Activated CD8-positive, alpha-beta memory T cell treated with anti-CD3 and anti-CD28 coated beads, Interleukin-2, amount 50 U/mL, for 1 hour (primary cell): ENCODE measurements at regions not wholly inside any gene's neighbourhood (a gene's known extent, or its start where the extent isn't known, plus 50 kb on each side); places are given as distances from the start of the nearest gene placed in this dataset.
"Not testable (repeated sequence)": the region's sequence is repeated elsewhere in the genome, so short reads cannot be mapped to it uniquely, and the experiment has no call there.

Source experiments
- DNase-seq: peaks from one replicate; pipeline ENCODE4 v3.0.0-alpha.2; 2020; ENCODE audit errors: extremely low read depth

- no peak for DNase-seq
Measured at GRCh38 chr15:81939604-81940440, 106.0 kb downstream of the MEX3B start.

- no peak for DNase-seq
Measured at GRCh38 chr15:81937189-81937588, 108.6 kb downstream of the MEX3B start.

GRCh38 chr15:81930582-81931369, 115.0 kb downstream of the MEX3B start:
- no peak for DNase-seq

GRCh38 chr15:81929557-81929956, 116.3 kb downstream of the MEX3B start:
- DNase-seq: no peak

DNA sequence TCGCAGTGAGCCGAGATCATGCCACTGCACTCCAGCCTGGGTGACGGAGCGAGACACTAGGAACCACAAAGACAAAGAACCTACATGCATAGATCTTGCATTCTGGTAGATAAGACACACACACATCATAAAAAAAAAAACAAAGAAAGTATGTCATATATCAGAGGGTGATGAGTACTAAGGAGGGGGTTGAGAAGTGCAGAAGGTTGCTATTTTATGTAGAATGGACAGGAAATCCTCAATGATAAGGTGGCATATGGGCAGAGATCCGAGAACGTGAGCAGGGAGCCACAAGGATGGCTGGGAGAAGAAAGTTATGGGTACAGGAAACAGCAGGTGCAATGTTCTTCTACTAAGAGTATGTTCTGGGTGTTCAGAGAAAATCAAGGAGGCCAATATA, 118.8 kb downstream of the MEX3B start:
- no peak for DNase-seq

DNA sequence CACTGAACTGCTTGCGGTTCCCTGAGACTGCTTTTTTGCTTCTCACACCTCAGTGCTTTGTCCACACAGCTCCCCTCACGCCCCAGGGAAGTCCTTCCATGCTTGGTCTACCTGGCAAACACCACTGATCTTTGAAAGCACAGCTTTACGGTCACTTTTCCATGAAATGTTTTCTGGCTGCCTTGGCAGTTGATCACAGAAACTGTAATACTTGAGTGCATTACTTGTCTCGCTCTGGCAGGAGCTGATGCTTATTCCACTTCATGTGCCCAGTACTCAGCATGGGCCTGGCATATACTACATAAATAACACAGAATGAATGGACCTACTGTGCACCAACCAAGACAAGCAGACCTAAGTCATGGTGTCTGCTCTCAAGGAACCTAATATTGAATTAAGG, 121.1 kb downstream of the MEX3B start:
- no peak for DNase-seq

DNA sequence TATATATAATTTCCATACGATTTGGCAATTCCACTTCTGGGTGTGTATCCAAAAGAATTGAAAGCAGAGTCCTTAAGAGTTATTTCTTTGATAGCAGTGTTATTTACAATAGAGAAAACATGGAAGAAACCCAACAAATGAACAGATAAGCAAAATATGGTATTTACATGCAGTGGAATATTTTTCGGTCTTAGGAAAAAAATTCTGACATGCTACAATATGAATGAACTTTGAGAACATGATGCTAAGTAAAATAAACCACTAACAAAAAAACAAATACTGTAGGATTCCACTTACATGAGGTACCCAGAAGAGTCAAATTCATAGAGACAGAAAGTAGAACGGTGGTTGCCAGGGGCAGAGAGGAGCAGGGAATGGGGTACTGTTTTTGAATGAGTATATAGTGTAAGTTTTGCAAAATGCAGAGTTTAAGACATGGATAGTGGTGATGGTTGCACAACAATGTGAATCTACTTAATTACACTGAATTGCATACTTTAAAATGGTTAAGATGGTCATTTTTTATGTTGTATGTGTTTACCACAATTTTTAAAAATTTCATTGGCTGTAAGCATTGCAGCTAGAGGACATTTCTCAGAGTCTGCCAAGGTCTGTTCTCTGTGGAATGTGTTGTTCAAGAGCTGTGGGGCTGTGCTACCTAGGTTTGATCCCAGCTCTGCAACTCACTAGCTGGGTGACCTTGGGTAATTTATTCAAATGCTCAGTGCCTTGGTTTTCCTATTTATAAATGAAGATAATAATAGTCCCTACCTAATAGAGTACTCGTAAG, 122.1 kb downstream of the MEX3B start:
- DNase-seq: no peak

DNA sequence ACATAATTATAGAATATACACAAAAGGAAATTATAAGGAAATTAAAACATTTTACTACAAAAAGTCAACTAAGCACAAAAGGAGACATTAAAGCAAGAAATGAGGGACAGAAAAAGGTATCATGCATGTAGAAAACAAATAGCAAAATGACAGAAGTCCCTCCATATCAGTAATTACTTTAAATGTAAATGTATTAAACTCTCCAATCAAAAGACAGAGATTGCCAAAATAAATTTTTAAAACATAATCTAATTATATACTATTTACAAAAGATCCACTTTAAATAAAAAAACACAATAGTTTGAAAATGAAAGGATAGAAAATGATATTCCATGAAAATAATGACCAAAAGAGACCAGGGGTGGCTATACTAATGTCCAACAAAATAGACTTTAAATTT, 123.7 kb downstream of the MEX3B start:
- DNase-seq: no peak

- DNase-seq: no peak
Measured at GRCh38 chr15:81921163-81921562, 124.7 kb downstream of the MEX3B start.

GRCh38 chr15:81918767-81919166, 127.1 kb downstream of the MEX3B start:
- not testable (repeated sequence) for DNase-seq

DNA sequence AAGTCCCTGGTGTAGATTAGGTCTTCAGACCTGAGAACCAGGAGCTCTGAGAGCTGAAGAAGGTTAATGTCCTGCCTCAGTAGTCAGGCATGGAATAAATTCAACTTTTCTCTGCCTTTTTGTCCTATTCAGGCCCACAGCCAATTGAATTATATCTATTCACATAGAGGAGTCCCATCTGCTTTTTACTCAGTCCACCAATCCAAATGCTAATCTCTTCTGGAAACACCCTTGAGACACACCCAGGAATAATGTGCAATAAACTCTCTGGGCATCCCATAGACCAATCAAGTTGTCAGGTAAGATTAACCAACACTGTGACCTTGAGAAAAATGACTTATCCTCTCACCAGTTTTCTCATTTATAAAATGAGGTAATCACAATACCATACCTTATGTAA, 129.4 kb downstream of the MEX3B start:
- DNase-seq: no peak

DNA sequence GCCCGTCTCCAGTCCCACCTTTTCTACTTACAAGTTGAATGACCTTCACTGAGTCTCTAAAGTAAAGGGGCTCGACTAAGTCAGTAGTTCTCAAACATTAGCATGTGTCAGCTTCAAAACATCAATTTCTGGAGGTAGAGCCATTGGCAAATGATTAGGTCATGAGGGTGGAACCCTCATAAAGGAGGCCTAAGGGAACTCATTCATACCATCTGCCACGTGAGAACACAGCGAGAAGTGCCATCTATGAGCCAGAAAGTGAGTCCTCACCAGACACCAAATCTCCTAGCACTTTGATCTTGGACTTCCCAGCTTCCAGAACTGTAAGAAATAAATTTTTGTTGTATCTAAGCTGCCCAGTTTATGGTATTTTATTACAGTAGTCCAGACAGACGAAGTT, 129.8 kb downstream of the MEX3B start:
- no peak for DNase-seq

- DNase-seq: no peak
Measured at GRCh38 chr15:81914734-81915256, 131.0 kb downstream of the MEX3B start.

GRCh38 chr15:81914333-81914732, 131.5 kb downstream of the MEX3B start:
- no peak for DNase-seq

- DNase-seq: no peak
Measured at GRCh38 chr15:81911022-81911971, 134.5 kb downstream of the MEX3B start.

- DNase-seq: no peak
Measured at GRCh38 chr15:81910355-81911021, 135.3 kb downstream of the MEX3B start.

DNA sequence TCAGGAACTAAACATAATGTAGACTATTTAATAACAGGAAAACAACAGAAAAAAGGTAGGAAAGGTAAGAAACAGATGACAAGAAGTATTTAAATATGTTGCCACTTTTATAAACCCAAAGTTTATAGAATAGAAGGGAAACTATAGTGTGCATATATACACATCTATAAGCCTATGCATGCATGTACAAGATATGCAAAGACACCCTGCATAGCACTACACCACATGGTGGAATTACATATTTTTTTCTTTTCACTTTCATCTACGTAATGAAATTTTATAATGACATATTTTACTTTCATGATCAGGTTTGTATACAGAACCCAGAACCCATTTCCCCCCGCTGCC, 136.8 kb downstream of the MEX3B start:
- DNase-seq: no peak

- DNase-seq: no peak
Measured at GRCh38 chr15:81908111-81908510, 137.7 kb downstream of the MEX3B start.

DNA sequence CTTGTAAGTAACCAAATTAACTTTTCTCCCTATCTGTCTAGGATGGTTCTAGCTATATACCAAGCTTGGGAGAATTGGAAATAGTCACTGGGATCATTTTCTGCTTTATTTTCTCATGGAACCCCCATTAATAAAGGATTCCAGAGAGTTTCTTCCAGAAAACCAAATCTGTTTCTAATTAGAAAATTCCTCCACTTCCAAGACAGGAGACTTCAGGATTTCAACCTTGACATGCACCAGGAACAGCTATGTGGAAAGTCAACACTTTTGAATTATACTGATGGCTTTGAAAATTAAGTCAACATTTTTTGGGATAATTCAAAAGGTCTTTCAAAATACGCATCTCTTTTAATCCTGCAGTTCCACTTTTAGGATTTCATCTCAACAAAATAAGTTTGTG, 138.3 kb downstream of the MEX3B start:
- no peak for DNase-seq

DNA sequence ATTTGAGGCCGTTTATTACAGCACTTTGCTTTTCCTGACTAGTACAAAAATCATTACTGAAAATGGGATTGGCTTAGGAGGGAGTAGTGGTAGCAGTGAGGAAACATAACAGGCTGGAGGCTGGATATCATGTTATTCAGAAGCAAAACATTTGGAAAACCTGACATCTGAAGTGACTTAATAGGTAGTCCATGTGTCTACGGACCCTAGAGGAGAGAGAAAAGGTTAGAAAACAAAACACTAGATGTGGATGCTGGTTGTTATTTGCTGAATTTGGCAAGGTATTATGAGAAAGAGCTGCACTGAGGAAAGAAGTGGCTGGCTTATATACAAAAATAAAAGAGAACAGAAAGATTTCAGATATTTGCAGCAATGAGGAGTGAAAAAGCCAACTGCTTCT, 139.9 kb downstream of the MEX3B start:
- DNase-seq: no peak

DNA sequence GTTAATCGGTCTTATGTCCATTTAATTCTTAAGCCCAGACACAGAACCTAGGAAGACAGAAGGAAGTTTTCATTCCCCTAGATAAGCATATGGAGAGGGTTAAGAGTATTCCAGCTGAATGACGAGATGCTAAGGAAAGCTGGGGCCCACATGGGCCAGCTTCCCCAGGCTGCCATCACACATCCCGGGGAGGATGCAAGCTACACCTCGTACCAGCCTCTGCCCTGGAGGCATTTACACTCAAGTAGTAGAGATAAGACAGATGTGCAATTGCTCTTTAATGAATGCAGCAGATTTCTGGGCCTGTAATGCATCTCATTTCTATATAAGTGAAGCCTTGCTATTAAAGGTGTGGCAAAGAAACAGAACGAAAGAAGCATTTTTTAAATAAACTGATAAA, 144.5 kb downstream of the MEX3B start:
- no peak for DNase-seq
